ENCODE measurements at regions not wholly inside any gene's neighbourhood (a gene's known extent, or its start where the extent isn't known, plus 50 kb on each side); places are given as distances from the start of the nearest gene placed in this dataset.

DNA sequence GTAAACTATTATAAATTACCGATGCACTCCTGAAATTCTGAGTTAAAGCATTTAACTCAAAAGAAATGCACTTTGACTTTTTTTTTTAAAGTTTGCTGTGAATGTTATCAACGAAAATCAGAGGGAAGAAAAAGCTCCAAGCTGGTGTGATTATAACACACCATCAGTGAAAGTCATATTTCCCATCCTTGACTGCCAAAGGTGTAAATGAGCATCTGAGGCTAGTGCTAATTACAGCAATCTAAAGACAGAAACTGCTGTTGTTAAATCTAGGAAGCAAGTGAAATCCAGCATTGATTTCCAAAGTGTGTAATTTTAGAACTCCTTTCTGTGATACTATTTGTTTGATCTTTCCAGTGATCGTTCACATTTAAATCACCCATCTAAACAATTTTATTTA, 1538.8 kb downstream of the TECRL start:
- no peak overlapping the region for H3K4me3 ChIP-seq (ENCODE audit: low read depth, low read length)
- DNase-seq (ENCODE audit: low read depth): no peak

DNA sequence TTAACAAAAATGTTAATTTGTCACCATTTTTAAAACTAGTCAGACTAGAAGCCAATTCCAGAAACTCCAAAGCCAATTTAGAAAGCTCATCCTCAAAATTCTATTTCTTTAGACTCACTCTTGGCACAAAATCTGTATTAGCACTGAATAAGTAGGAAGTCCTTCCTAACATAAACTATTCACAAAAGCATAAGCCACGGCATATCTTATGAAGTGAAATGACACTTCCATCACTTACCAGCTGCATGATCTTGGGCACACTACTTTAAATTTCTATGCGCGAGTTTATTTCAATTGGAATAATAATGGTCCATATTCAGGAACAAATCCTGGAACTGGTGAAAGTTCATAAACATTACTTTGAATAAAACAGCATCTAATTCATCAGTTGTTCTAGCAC, 1544.0 kb downstream of the TECRL start:
- no peak overlapping the region for H3K4me3 ChIP-seq (ENCODE audit: low read depth, low read length)
- DNase-seq (ENCODE audit: low read depth): no peak

DNA sequence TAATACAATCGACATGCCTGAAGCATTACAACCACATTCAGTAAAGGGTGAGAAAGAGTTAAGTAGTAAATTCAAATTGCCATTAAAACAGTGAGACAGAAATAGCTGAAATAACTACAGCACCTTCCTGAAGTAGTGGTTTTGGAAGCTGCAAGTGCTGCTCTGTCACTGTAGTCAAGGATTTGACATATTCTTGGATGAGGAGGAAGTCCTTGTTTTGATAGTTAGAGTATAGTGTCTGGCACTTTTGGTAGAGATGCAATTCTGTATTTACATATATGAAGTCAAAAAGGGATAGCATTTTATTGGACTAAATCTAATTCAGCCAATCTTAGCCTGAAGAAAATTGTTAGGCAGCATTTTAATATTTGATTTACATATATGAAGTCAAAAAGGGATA, 1559.6 kb downstream of the TECRL start:
- DNase-seq (ENCODE audit: low read depth): no peak
- H3K4me3 ChIP-seq (ENCODE audit: low read depth, low read length): no peak overlapping the region

DNA sequence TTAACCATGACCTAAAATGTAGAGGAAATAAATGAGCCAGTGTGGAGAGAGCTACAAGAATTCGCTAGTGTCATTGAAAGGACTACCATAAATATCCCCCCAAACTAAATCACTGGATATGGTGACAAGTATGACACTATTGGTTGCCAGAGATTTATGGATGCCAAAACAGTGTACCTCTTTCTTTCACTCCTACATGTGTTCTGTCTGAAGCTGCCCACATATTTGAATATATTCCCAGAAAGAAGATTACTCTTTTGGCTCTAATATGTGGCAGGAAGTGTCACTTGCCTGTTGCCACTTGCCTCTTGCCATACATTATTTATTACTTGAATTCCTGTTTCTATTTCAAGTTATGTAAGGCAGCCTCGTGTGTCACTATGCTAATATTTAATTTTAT, 1573.6 kb downstream of the TECRL start:
- no peak overlapping the region for H3K4me3 ChIP-seq (ENCODE audit: low read depth, low read length)
- no peak for DNase-seq (ENCODE audit: low read depth)

DNA sequence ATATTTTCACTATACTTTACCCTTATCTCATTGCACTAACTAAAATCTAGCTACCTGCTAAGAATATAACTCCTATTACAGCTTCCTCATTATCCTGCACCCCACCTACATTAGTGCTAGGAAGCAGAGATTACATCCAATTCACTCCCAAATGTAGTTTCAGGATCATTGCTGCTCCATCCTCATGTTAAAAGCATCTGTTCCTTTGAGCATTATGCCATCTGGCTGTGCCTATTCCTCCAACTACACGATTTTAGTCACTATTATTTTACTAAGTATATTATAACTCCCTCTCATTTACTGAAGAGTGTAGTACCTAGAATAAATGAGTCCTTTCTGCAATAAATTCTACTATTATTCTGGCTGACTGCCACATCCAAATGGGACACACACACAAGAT, 1586.9 kb downstream of the TECRL start:
- DNase-seq (ENCODE audit: low read depth): no peak
- no peak overlapping the region for H3K4me3 ChIP-seq (ENCODE audit: low read depth, low read length)

DNA sequence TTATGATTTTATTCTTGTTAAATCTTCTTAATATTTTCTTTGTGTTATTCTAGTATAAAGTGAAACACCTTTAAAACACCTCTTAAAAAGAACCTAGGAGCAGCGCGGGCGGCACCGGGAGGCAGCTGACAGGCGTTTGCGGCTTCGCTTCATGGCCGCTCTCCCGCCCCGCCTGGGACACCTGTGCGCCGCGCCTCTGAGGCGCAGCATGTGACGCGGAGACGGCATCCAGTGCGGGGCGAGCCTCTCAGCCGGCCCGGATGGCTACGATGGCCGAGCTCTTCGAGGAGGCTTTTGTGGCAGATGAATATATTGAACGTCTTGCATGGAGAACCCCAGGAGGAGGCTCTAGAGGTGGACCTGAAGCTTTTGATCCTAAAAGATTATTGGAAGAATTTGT, 1592.7 kb downstream of the TECRL start:
- DNase-seq (ENCODE audit: low read depth): no peak
- no peak overlapping the region for H3K4me3 ChIP-seq (ENCODE audit: low read depth, low read length)

DNA sequence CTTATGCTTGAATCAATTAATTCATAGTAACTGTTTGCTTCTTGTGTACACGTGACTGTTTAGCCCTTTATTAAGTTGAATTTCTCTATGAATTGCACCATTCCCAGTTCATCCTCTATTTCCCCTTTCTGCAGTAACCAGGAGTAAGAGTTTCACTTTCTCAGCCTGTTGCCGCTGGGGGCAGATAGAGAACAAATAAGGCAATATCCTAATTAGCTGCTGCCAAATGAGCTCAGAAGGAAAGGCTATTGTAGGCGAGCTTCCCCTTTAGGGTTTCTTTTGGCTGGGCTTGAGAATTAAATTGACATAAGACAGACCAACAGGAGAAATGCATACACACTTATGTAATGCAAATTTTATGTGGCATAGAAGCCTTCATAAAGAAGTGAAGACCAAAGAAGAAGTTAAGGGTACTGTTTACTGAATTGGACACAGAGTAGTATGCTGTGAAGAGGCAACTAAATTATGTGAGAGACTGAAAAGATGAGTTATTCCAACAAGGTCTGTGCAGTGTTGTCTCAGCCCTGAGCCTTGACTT, 1594.7 kb downstream of the TECRL start:
- no peak overlapping the region for H3K4me3 ChIP-seq (ENCODE audit: low read depth, low read length)
- DNase-seq (ENCODE audit: low read depth): no peak

DNA sequence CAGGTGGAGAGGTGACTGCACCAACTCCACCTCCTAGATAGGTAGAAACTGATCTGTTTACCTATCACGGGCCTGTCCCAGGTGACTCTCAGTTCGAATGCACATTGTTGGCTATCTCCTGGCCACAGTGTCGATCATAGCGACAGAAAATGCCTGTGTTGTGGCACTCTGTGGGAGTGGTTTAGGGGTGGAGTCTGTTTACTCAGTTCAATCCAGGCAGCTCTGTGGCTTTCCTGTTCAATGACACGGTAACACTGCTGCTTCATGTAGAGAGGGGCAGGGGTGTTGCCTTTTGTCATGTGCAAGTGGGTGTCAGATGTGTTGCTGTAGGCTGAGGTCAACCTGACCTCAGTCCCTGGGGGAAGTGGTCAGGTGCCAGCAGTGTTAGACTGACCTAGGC, 1602.4 kb downstream of the TECRL start:
- no peak for DNase-seq (ENCODE audit: low read depth)
- H3K4me3 ChIP-seq (ENCODE audit: low read depth, low read length): no peak overlapping the region

DNA sequence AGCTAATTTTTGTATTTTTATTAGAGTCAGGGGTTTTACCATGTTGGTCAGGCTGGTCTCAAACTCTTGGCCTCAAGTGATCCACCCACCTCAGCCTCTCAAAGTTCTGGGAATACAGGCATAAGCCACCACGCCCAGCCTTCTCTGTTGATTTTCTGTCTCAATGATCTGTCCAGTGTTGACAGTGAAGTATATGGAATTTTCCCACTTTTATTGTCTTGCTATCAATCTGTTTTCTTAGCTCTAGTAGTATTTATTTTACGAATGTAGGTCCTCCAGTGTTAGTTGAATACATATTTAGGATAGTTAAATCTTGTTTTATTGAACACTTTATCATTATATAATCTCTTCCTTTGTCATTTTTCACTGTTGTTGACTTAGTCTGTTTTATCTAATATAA, 1603.9 kb downstream of the ADGRL3 start:
- DNase-seq (ENCODE audit: low read depth): no peak

DNA sequence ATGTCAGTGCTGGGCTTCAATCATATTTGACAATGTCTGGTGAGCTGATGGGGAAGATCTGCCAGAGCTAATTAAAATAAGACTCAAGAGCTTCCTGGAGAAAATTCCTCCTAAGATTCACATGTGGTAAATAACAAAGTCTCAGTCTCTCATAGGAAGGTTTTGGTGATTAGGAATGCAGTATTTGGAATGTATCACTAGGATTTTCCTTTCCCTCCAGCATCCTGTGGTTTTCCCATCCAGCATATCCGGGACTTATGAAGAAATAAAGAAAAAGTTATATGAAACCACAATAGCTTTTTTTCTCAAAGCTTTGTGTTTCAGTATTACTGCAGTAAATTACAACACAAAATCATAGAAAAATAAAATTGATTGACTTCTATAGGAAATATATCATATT, 1597.1 kb downstream of the ADGRL3 start:
- DNase-seq (ENCODE audit: low read depth): no peak
- no peak overlapping the region for H3K4me3 ChIP-seq (ENCODE audit: low read depth, low read length)

More for the DNA sequence above, 1603.9 kb downstream of the ADGRL3 start:
- H3K4me3 ChIP-seq (ENCODE audit: low read depth, low read length): no peak overlapping the region

DNA sequence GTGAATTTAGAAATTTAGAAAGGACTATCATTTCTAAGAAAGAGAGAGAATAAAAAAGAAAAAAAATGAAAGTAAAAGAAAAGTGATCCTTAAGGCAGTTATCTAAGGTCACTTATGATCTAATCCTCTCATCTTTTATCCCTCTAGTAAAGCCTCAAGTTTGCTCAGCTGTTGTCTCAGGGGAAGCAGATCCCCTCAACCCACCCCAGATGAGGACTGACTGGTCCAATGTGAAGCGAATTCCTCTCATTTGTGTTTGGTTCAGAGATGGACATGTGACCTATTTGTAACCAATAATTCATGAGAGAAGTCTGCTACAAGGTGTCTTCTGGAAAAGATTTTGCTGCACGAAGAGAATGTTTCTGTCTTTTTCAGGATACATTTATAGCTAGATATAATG, 1591.3 kb downstream of the ADGRL3 start:
- no peak for DNase-seq (ENCODE audit: low read depth)
- no peak overlapping the region for H3K4me3 ChIP-seq (ENCODE audit: low read depth, low read length)

DNA sequence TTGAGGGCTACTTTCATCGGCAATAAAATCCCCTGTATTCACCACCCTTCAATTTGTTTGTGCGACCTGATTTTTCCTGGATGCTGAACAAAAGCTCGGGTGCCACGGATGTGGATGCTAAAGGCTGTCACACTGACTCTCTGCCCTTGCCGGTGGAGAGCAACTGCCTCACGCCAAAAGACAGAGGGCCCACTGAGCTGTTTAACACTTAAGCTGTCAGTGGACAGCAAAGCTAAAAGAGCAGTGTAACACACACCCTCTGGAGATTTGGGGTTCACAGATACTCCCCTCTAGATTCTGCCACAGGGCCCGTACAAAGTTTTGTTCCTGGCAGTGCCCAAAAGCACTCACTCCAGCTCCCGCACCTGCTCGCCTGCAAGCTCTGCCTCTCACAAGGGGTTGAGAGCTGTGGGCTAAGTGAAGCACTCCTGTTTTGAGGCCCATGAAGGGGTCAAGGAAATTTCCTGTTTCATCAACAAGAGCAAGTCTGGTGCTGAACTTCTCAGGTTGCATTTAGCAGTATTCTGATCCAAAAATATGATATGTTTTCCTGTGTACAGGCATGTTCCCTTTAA, 1571.9 kb downstream of the ADGRL3 start:
- DNase-seq (ENCODE audit: low read depth): no peak
- no peak overlapping the region for H3K4me3 ChIP-seq (ENCODE audit: low read depth, low read length)

DNA sequence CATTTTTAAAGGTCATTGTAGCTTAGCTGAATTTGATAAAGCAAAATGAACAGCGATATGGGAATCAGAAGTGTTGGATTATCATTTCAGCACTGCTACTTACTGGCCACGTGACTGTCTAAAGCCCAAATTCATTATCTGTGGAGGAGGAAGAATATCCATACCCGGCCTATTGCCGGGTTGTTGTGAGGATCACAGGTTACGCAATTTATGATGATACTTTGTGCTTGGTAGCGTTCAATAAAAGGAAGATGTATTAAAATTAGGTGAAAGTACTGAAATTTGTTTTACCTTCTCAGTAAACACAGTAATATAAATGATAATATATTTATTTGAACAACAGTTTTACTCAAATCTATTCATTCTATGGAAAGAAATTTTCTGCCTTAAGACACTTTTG, 1540.2 kb downstream of the ADGRL3 start:
- no peak overlapping the region for H3K4me3 ChIP-seq (ENCODE audit: low read depth, low read length)
- no peak for DNase-seq (ENCODE audit: low read depth)

DNA sequence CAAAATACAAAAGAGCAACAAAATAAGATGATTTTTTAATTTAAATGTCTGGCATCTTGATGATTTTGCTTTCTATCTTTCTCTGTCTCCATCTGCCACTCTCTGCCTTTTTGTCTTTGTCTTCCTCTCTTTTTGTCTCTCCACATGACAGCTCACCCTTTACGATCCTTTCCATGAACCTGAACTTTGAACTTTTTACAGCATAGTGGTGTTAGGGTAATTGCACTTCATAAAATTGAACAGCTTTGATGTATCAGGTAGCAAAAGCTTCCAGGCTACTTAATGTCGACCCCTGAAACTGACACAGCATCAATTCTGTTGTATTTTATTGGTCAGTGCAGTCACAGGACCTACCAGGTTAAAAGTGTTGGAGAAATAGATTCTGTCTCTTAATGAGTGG, 1517.0 kb downstream of the ADGRL3 start:
- no peak for DNase-seq (ENCODE audit: low read depth)
- no peak overlapping the region for H3K4me3 ChIP-seq (ENCODE audit: low read depth, low read length)

DNA sequence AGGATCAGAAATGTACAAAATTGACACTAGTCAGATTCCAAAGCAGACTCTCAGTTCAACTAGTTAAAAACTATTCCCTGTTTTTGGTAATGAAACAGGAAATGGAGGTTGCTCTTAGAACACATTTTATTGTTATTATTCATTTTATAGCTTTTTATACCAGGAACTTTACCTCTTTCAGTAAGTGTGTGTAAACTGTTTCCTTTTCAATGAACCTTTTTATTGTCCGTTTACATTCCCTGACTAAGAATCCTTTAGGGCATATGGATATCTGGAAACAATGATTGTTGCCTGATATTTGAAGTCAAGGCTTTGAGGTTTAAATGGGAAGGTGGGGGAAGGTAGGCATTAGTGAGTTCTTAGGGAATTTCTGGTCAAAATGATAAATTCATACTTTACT, 1511.4 kb downstream of the ADGRL3 start:
- no peak for DNase-seq (ENCODE audit: low read depth)
- no peak overlapping the region for H3K4me3 ChIP-seq (ENCODE audit: low read depth, low read length)

DNA sequence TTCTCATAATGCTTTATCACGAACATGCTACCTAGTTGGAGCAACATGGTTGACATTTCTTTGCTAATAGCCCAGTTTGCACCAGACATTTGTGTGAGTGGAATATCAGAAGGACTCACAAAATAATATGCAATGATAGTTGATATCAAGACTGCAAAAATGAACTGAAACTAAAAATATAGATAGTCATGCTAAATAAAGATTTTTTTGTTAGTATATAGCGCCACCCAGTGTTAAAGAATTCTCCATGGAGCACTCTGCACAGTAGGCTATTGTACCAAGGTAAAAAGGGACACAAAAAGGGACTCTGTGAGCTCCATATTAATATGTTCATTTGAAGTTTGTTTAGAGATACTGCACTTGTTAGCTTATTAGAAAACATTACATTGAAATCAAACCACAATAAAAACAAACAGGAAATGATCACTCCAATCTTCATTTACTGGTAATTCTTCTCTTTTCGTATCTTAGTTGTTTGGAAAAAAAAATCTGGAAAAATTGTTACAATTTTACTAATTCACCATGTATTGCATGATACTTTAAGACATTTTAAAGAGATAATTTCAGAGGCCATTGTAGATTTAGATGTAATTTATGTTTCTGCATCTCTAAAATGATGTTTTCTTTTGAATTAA, 1509.6 kb downstream of the ADGRL3 start:
- no peak for DNase-seq (ENCODE audit: low read depth)

DNA sequence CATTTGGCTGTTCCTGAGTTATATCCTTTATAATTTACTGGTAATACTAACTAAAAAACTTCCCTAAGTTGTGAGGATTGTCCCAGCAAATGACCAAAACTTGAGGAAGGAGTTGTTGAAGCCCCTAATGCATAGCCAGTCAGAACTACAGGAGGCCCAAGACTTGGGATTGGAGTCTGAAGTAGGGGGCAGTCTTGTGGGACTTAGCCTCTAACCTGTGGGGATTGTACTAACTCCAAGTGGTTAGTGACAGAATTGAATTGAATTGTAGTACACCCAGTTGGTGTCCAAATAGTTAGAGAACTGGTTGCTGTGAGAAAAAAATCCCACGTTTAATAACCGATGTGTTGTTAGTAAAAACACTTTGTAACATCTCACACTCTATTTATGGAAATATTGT, 1506.3 kb downstream of the ADGRL3 start:
- no peak overlapping the region for H3K4me3 ChIP-seq (ENCODE audit: low read depth, low read length)
- no peak for DNase-seq (ENCODE audit: low read depth)

More for the DNA sequence above, 1509.6 kb downstream of the ADGRL3 start:
- H3K4me3 ChIP-seq (ENCODE audit: low read depth, low read length): peak overlapping the region; percentile 30

DNA sequence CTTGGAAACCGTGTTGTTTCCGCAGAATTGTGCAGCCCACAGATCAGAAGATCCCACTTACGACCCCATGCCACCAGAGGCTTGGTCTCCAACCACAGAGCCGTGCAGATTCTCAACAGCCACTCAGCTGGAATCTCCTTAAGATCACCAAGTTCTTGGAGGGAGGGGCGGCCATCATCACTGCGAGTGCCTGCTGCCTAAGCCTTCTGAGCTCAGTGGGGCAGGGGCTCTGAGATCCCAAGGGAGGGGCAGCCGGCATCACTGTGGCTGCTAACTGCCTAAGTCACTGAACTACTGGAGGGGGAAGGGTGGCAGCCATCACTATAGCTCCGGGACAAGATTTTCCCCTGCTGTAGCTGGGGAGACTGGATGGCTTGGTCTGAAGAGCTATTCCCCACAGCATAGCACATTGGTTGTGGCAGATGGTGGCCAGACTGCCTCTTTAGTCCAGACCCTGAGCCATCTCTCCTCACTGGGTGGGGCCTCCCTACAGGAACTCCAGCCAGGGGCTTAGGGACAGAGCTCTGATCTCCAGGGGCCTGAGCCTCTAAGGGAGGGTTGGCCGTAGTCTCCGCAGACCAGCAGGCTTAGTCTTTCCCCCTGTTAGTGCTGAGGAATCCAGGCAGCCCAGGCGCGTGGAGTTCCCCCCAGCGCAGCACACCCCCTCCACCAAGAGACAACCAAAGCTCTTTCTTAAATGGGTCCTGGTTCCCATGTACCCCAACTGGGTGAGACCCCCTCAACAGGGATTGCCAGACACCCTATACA, 1483.9 kb downstream of the ADGRL3 start:
- no peak overlapping the region for H3K4me3 ChIP-seq (ENCODE audit: low read depth, low read length)
- DNase-seq (ENCODE audit: low read depth): no peak

DNA sequence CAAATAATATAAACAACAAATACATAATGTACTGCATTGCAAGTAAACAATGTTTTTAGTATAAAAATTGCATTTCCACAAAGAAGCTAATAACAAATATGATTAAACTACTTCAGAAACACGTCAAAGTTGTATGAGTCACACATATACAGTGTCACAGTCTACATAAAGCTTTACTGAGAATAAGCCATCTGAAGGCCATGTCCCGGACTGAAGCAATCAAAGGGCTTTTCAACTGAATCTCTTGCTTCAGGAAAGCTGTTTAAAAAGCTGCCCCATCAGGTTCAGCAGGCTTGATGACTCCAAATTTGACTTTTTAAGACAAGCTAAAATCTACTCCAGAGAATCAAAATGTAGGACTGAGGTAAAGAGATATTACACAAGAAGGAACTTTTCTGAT, 1476.8 kb downstream of the ADGRL3 start:
- DNase-seq (ENCODE audit: low read depth): no peak
- no peak overlapping the region for H3K4me3 ChIP-seq (ENCODE audit: low read depth, low read length)

DNA sequence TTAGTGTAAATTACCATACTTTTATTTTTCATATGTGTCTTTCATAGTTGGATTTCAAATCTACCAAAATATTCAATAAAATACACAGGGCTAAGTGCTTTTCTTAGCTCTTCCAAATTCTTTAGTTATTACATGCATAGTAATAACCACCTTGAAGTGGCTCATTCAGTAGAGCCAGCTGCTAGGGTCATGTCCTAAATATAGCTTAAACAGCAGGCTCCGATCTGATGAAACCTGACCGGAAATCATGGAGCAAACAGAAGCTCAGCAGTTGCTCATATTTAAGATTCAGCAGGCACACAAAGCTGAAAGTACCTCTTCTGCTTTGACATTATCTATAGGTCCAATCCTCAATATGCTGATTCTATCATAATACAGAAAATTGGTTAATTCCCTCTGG, 1470.4 kb downstream of the ADGRL3 start:
- DNase-seq (ENCODE audit: low read depth): peak; percentile 17
- no peak overlapping the region for H3K4me3 ChIP-seq (ENCODE audit: low read depth, low read length)

DNA sequence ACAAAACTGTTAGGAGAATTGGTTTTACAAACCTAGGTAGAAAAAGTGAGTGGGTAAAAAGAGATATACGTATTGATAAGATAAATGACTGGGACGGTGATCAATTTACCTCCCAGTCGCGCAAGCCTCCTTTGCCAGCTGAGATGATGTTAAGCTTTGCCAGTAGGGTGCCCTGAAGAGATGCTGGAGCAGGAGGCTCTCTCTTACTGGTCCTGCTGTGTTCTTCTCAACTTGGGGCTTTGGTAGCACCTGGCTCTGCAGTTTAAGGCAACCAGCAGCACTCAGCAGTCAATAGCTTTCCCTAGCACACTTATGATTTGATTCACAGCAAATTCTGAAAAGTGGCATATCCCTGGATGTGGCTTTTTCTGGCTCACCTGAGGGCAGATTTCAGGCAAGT, 1461.7 kb downstream of the ADGRL3 start:
- DNase-seq (ENCODE audit: low read depth): no peak
- no peak overlapping the region for H3K4me3 ChIP-seq (ENCODE audit: low read depth, low read length)
